B cell (primary cell): ENCODE measurements at regions not wholly inside any gene's neighbourhood (a gene's known extent, or its start where the extent isn't known, plus 50 kb on each side); places are given as distances from the start of the nearest gene placed in this dataset.

Source experiments
- ATAC-seq: fragments of 200-7000 bp; cut with Tn5 transposase; one replicate; pipeline ENCODE4 v1.10.0; 2021; ENCODE audit warnings: low read depth, mild to moderate bottlenecking, moderate number of reproducible peaks, moderate library complexity
- CTCF ChIA-PET: fragments of 350-600 bp; sonication (Branson Sonifier 250); formaldehyde crosslinking; loops from one replicate; lab custom pipeline; 2021; ENCODE audit warnings: antibody characterized with exemption, inconsistent platforms; lab: Charles Lee
- POLR2A ChIA-PET: fragments of 350-600 bp; sonication (Branson Sonifier 250); formaldehyde crosslinking; loops from one replicate; lab custom pipeline; 2021; ENCODE audit warnings: antibody characterized with exemption; lab: Charles Lee
- DNase-seq: peaks from one replicate; pipeline ENCODE4 v3.0.0; 2013
- H2AFZ ChIP-seq: 2 replicates; pipeline ENCODE4 v1.6.1; 2012; ENCODE audit warnings: mild to moderate bottlenecking, low read depth, low read length; ENCODE audit not compliant: insufficient read depth, poor library complexity, severe bottlenecking
- H3K27ac ChIP-seq, 2 donors: 1 replicate in 1 of 2; 2 replicates in 1 of 2; pipeline ENCODE4 v1.5.1; 2012 to 2013; ENCODE audit warnings: low read length in 2 of 2, mild to moderate bottlenecking in 2 of 2, moderate library complexity in 1 of 2
- H3K27me3 ChIP-seq, 4 experiments: fragments of 200-600 bp in 1 of 4; sonication (generic) in 1 of 4; replicated peaks in 1 of 4; 1 replicate in 2 of 4; 2 replicates in 2 of 4; pipeline versions ENCODE4 v1.6.1 to v1.7.0; 2013 to 2016; ENCODE audit warnings: low read length in 3 of 4, mild to moderate bottlenecking in 2 of 4, mixed read lengths in 1 of 4, moderate library complexity in 1 of 4; ENCODE audit not compliant: insufficient read depth in 4 of 4, control insufficient read depth in 3 of 4; ENCODE audit errors: control extremely low read depth in 1 of 4
- H3K36me3 ChIP-seq, 2 experiments: replicated peaks in 1 of 2; 1 replicate in 1 of 2; 2 replicates in 1 of 2; pipeline versions ENCODE4 v1.6.1 to v1.7.1; 2013; ENCODE audit warnings: low read length in 1 of 2; ENCODE audit not compliant: insufficient read depth in 2 of 2, control insufficient read depth in 1 of 2; ENCODE audit errors: control extremely low read depth in 1 of 2, extremely low read depth in 1 of 2
- H3K4me1 ChIP-seq, 2 donors: fragments of 200-600 bp in 1 of 2; sonication (generic) in 1 of 2; 1 replicate in 1 of 2; 2 replicates in 1 of 2; pipeline versions ENCODE4 v1.5.1 to v1.6.1; 2013 to 2017; ENCODE audit warnings: low read length in 2 of 2; ENCODE audit not compliant: control insufficient read depth in 2 of 2, insufficient read depth in 2 of 2
- H3K4me2 ChIP-seq: replicated peaks from 2 replicates; pipeline ENCODE3; 2012; ENCODE audit warnings: mild to moderate bottlenecking, low read depth, low read length; ENCODE audit not compliant: poor library complexity, severe bottlenecking
- H3K4me3 ChIP-seq, 5 experiments: fragments of 200-600 bp in 1 of 5; sonication (generic) in 1 of 5; 1 replicate in 3 of 5; 2 replicates in 2 of 5; pipeline versions ENCODE4 v1.5.1 to v1.7.0; 2011 to 2016; ENCODE audit warnings: low read length in 4 of 5, mild to moderate bottlenecking in 4 of 5, low read depth in 2 of 5, control low read depth in 1 of 5, moderate library complexity in 1 of 5; ENCODE audit not compliant: insufficient read depth in 1 of 5; ENCODE audit errors: control extremely low read depth in 1 of 5, extremely low read depth in 1 of 5
- H3K79me2 ChIP-seq: fragments of 200-600 bp; sonication (generic); one replicate; pipeline ENCODE4 v1.6.0; 2016; ENCODE audit warnings: low read length; ENCODE audit not compliant: control insufficient read depth, insufficient read depth
- H3K9ac ChIP-seq: fragments of 200-600 bp; sonication (generic); 2 replicates; pipeline ENCODE4 v1.6.1; 2017; ENCODE audit warnings: mild to moderate bottlenecking, low read length, moderate library complexity
- H3K9me3 ChIP-seq, 3 donors: one replicate each; pipeline versions ENCODE4 v1.6.1 to v1.7.1; 2013; ENCODE audit warnings: low read length in 2 of 3; ENCODE audit not compliant: control insufficient read depth in 2 of 3, insufficient read depth in 1 of 3; ENCODE audit errors: control extremely low read depth in 1 of 3
- H4K20me1 ChIP-seq: 2 replicates; pipeline ENCODE4 v1.6.0; 2012; ENCODE audit warnings: mild to moderate bottlenecking, low read length; ENCODE audit not compliant: insufficient read depth, control insufficient read depth, poor library complexity, severe bottlenecking
- H3K27ac Mint-ChIP-seq: one replicate; pipeline ENCODE4 v1.8.0; 2021; ENCODE audit warnings: mixed read lengths
- H3K27me3 Mint-ChIP-seq: one replicate; pipeline ENCODE4 v1.8.0; 2021; ENCODE audit warnings: mixed read lengths
- H3K4me1 Mint-ChIP-seq: one replicate; pipeline ENCODE4 v1.8.0; 2021; ENCODE audit warnings: mixed read lengths
- H3K4me3 Mint-ChIP-seq: one replicate; pipeline ENCODE4 v1.8.0; 2021; ENCODE audit warnings: mixed read lengths
- H3K9me3 Mint-ChIP-seq: one replicate; pipeline ENCODE4 v1.8.0; 2022; ENCODE audit warnings: mixed read lengths; ENCODE audit not compliant: insufficient read depth
- CTCF ChIP-seq: fragments of 200-600 bp; IDR thresholded peaks from one replicate; pipeline ENCODE4 v1.8.0; 2022; ENCODE audit warnings: antibody characterized with exemption, mild to moderate bottlenecking
- EZH2 ChIP-seq: IDR thresholded peaks from 2 replicates; pipeline ENCODE4 v1.6.1; 2012; ENCODE audit warnings: borderline replicate concordance, low read depth, mild to moderate bottlenecking, moderate library complexity, low read length; ENCODE audit not compliant: insufficient read depth, poor library complexity, severe bottlenecking
- WGBS: methylation state at CpG from one replicate; pipeline ENCODE4 v1.1.5; 2013; ENCODE audit warnings: missing lambda C conversion rate; ENCODE audit not compliant: insufficient coverage; 5-methylcytosine and 5-hydroxymethylcytosine counted together
- intact Hi-C: fragments of 100-400 bp; cut with micrococcal nuclease; formaldehyde crosslinking; loops from one replicate; pipeline ENCODE4 v1.10.0; 2022

GRCh38 chr19:27793644-27794493 lies 1419.1 kb downstream of the UQCRFS1 start:
- WGBS, result under 1% methylated on average over 51 of the region's 51 CpGs
- Histone ChIP-seq H4K20me1 (peaks cover 25% of the 10 kb centered on the region), H3K79me2 (peaks cover 57% of the 10 kb centered on the region), H2AFZ (peak overlapping the region; percentile 86), H3K27me3 (no peaks in the 10 kb centered on the region), H3K27ac (peak overlapping the region; percentile 71 to 84), H3K4me1 (peaks cover 15 to 18% of the 10 kb centered on the region in 2 donors), H3K4me3 (peak overlapping the region; percentile 73 to 98 (median 85)), H3K4me2 (peak overlapping the region; percentile 80), H3K9ac (peak overlapping the region; percentile 72), H3K36me3 (peaks cover 6% of the 10 kb centered on the region in 2 experiments), H3K9me3 (no peaks in the 10 kb centered on the region)
- POLR2A ChIA-PET, result interaction anchor here (0.5 to 0.8 kb wide), 2 partner anchors 14 to 1813 kb away, joined by 3 read pairs; no protein-coding TSS in a partner anchor
- Mint-ChIP-seq H3K27ac (peak overlapping the region; percentile 92), H3K27me3 (no peaks in the 10 kb centered on the region), H3K4me3 (peak overlapping the region; percentile 99), H3K4me1 (peaks cover 30% of the 10 kb centered on the region), H3K9me3 (no peaks in the 10 kb centered on the region)
- DNase-seq, result peak; percentile 92
- intact Hi-C loops, result loop anchor here (1.0 to 5.0 kb wide), 3 partner anchors 14 to 1923 kb away; partner anchors contain the start of gene C19orf12
- CTCF ChIA-PET, result interaction anchor here (1.2 to 1.4 kb wide), 2 partner anchors 13 to 14 kb away, joined by 3 read pairs; no protein-coding TSS in a partner anchor
- peak; percentile 89 for ATAC-seq
- TF ChIP-seq EZH2, result no peak
- no peak for TF ChIP-seq CTCF
